ENCODE measurements at regions not wholly inside any gene's neighbourhood (a gene's known extent, or its start where the extent isn't known, plus 50 kb on each side); places are given as distances from the start of the nearest gene placed in this dataset.

GRCh38 chr13:22940090-22940710, 240.6 kb upstream of the SGCG start:
- no peak for TF ChIP-seq CTCF (IDR thresholded peaks at IDR 0.05; ENCODE audit: extremely low read depth in 1 of 2, insufficient read depth in 1 of 2, low read depth in 1 of 2, low read length in 2 of 2)
- TF ChIP-seq MAX (IDR thresholded peaks at IDR 0.05; ENCODE audit: insufficient read depth, insufficient read length), result no peak
- TF ChIP-seq POLR2AphosphoS5 (IDR thresholded peaks at IDR 0.05; ENCODE audit: insufficient read depth, low read depth, low read length), result no peak
- no peak for TF ChIP-seq POLR2A (IDR thresholded peaks at IDR 0.05; ENCODE audit: low read depth, low read length)
- TF ChIP-seq FOS (IDR thresholded peaks at IDR 0.05; ENCODE audit: borderline replicate concordance, insufficient read depth, low read length), result no peak
- no peak for TF ChIP-seq EZH2 (IDR thresholded peaks at IDR 0.05; ENCODE audit: borderline replicate concordance, low read depth, low read length, severe bottlenecking)
- no peak for TF ChIP-seq MYC (IDR thresholded peaks at IDR 0.05; ENCODE audit: low read depth, low read length)
- no peak for TF ChIP-seq JUN (IDR thresholded peaks at IDR 0.05; ENCODE audit: borderline replicate concordance, insufficient read depth, insufficient read length, low read depth)
- no peak for TF ChIP-seq GATA2 (IDR thresholded peaks at IDR 0.05; ENCODE audit: insufficient read depth, insufficient read length, low read depth, low read length)

Data from endothelial cell of umbilical vein (primary cell).